ENCODE measurements at regions not wholly inside any gene's neighbourhood (a gene's known extent, or its start where the extent isn't known, plus 50 kb on each side); places are given as distances from the start of the nearest gene placed in this dataset.

GRCh38 chr2:84165256-84165655 lies 293.8 kb downstream of the SUCLG1 start:
- Histone ChIP-seq H3K27ac (no peak overlapping the region), H3K79me2 (ENCODE audit: insufficient read depth) (no peaks in the 10 kb centered on the region), H3K9ac (no peak overlapping the region), H3K9me3 (ENCODE audit: low read depth) (no peaks in the 10 kb centered on the region), H2AFZ (no peak overlapping the region), H3F3A (ENCODE audit: insufficient read depth) (no peaks in the 10 kb centered on the region), H3K4me2 (ENCODE audit: unreplicated experiment) (no peak overlapping the region), H4K20me1 (ENCODE audit: insufficient read depth) (no peaks in the 10 kb centered on the region), H3K4me1 (ENCODE audit: insufficient read depth) (no peaks in the 10 kb centered on the region), H3K9me2 (ENCODE audit: insufficient read depth) (no peaks in the 10 kb centered on the region), H3K4me3 (no peak overlapping the region), H3K36me3 (ENCODE audit: low read depth) (no peaks in the 10 kb centered on the region), H3K27me3 (replicated peaks; ENCODE audit: insufficient read depth) (no peaks in the 10 kb centered on the region)
- TF ChIP-seq EZH2phosphoT487 (IDR thresholded peaks at IDR 0.05; ENCODE audit: insufficient read depth, low read depth): no peak
- TF ChIP-seq EZH2 (IDR thresholded peaks at IDR 0.05; ENCODE audit: insufficient read depth, poor library complexity, severe bottlenecking): no peak
- in situ Hi-C loops (cut with MboI): no loop called here
- DNase-seq: no peak
- WGBS, 2 experiments (ENCODE audit: low coverage in 1 of 2, low lambda C conversion rate in 2 of 2, missing lambda C conversion rate in 2 of 2): 7 to 8% methylated on average over 2 of the region's 2 CpGs

DNA sequence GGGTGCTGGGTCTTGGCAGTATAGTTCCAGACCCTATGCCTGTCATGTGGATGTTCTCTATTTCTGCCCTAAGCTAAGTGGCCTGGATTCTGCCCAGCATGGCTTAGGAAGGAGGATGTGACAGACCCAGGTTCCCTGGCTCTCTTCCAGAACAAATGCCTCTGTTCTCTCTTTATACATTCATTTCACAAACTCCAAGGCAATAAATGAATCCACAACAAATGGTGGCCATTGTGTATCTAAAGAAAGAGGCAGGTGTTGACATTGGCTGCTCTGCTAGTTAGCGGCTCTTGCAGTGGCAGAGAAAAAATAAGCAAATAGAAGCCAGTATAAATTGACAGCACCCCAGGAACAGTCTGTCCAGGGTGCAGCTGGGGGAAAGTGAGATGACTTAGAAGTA lies 298.6 kb downstream of the SUCLG1 start:
- in situ Hi-C loops (cut with MboI): no loop called here
- Histone ChIP-seq H3K79me2 (ENCODE audit: insufficient read depth) (no peaks in the 10 kb centered on the region), H3K27ac (no peak overlapping the region), H3K36me3 (ENCODE audit: low read depth) (no peaks in the 10 kb centered on the region), H2AFZ (no peak overlapping the region), H3K4me3 (no peak overlapping the region), H3F3A (ENCODE audit: insufficient read depth) (no peaks in the 10 kb centered on the region), H3K4me2 (ENCODE audit: unreplicated experiment) (no peak overlapping the region), H3K4me1 (ENCODE audit: insufficient read depth) (no peaks in the 10 kb centered on the region), H4K20me1 (ENCODE audit: insufficient read depth) (no peaks in the 10 kb centered on the region), H3K9ac (no peak overlapping the region), H3K9me2 (ENCODE audit: insufficient read depth) (no peaks in the 10 kb centered on the region), H3K9me3 (ENCODE audit: low read depth) (no peaks in the 10 kb centered on the region), H3K27me3 (replicated peaks; ENCODE audit: insufficient read depth) (no peaks in the 10 kb centered on the region)
- 10 to 14% methylated on average over 1 of the region's 1 CpG for WGBS, 2 experiments (ENCODE audit: low coverage in 1 of 2, low lambda C conversion rate in 2 of 2, missing lambda C conversion rate in 2 of 2)
- no peak for DNase-seq
- no peak for TF ChIP-seq EZH2 (IDR thresholded peaks at IDR 0.05; ENCODE audit: insufficient read depth, poor library complexity, severe bottlenecking)
- no peak for TF ChIP-seq EZH2phosphoT487 (IDR thresholded peaks at IDR 0.05; ENCODE audit: insufficient read depth, low read depth)

DNA sequence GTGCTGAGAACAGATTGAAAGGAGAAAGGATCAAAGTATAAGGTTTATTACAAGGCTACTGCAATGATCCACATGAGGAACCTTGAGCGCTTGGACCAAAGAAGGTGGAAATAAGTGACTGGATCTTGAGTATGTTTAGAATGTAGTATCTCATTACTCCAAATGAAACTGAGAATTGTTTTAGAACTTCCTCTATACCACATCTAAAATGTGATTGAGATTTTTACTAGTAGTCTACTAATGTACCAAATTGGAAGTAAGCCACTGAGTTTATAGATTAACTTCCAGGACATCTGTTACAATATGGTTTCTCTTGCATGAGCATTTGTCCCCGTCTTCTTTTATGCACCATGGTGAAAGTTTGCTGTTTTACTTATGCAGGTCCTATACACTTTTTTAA lies 300.5 kb downstream of the SUCLG1 start:
- Histone ChIP-seq H3K36me3 (ENCODE audit: low read depth) (no peaks in the 10 kb centered on the region), H3K27me3 (replicated peaks; ENCODE audit: insufficient read depth) (no peaks in the 10 kb centered on the region), H4K20me1 (ENCODE audit: insufficient read depth) (no peaks in the 10 kb centered on the region), H3K9me2 (ENCODE audit: insufficient read depth) (no peaks in the 10 kb centered on the region), H3K9me3 (ENCODE audit: low read depth) (no peaks in the 10 kb centered on the region), H3K79me2 (ENCODE audit: insufficient read depth) (no peaks in the 10 kb centered on the region), H3K4me2 (ENCODE audit: unreplicated experiment) (no peak overlapping the region), H3K4me3 (no peak overlapping the region), H3K4me1 (ENCODE audit: insufficient read depth) (no peaks in the 10 kb centered on the region), H3K27ac (no peak overlapping the region), H3K9ac (no peak overlapping the region), H2AFZ (no peak overlapping the region), H3F3A (ENCODE audit: insufficient read depth) (no peaks in the 10 kb centered on the region)
- no peak for DNase-seq
- no peak for TF ChIP-seq EZH2 (IDR thresholded peaks at IDR 0.05; ENCODE audit: insufficient read depth, poor library complexity, severe bottlenecking)
- TF ChIP-seq EZH2phosphoT487 (IDR thresholded peaks at IDR 0.05; ENCODE audit: insufficient read depth, low read depth): no peak
- WGBS, 2 experiments (ENCODE audit: low coverage in 1 of 2, low lambda C conversion rate in 2 of 2, missing lambda C conversion rate in 2 of 2): 45 to 52% methylated on average over 2 of the region's 2 CpGs
- in situ Hi-C loops (cut with MboI): no loop called here

DNA sequence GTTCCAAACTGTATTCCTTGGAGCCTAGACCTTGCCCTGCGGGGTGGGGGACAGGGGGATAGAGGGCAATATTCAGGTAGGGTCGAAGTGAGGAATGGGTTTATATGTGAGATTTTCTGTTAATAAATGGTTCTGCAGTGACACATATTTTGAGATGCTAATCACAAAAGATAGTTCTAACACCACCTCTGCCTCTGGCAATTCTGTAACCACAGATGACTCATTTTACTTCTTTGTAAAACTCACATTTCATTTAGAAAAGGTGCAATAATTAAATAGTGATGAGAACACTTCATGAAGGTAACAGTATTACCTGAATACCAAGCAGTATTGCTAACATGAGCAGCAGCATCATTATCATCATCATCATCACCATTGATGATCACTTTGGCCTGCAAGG lies 306.6 kb downstream of the SUCLG1 start:
- no peak for DNase-seq
- Histone ChIP-seq H4K20me1 (ENCODE audit: insufficient read depth) (no peaks in the 10 kb centered on the region), H3K4me3 (no peak overlapping the region), H3K4me2 (ENCODE audit: unreplicated experiment) (no peak overlapping the region), H3K36me3 (ENCODE audit: low read depth) (no peaks in the 10 kb centered on the region), H3K27ac (no peak overlapping the region), H3K4me1 (ENCODE audit: insufficient read depth) (no peaks in the 10 kb centered on the region), H3F3A (ENCODE audit: insufficient read depth) (no peaks in the 10 kb centered on the region), H3K9me3 (ENCODE audit: low read depth) (no peaks in the 10 kb centered on the region), H3K27me3 (replicated peaks; ENCODE audit: insufficient read depth) (no peaks in the 10 kb centered on the region), H2AFZ (no peak overlapping the region), H3K9ac (no peak overlapping the region), H3K9me2 (ENCODE audit: insufficient read depth) (no peaks in the 10 kb centered on the region), H3K79me2 (ENCODE audit: insufficient read depth) (no peaks in the 10 kb centered on the region)
- 16 to 21% methylated on average over 2 of the region's 2 CpGs for WGBS, 2 experiments (ENCODE audit: low coverage in 1 of 2, low lambda C conversion rate in 2 of 2, missing lambda C conversion rate in 2 of 2)
- TF ChIP-seq EZH2phosphoT487 (IDR thresholded peaks at IDR 0.05; ENCODE audit: insufficient read depth, low read depth): no peak
- no peak for TF ChIP-seq EZH2 (IDR thresholded peaks at IDR 0.05; ENCODE audit: insufficient read depth, poor library complexity, severe bottlenecking)
- in situ Hi-C loops (cut with MboI): no loop called here

- Histone ChIP-seq H2AFZ (no peak overlapping the region), H3K79me2 (ENCODE audit: insufficient read depth) (no peaks in the 10 kb centered on the region), H3K9me3 (ENCODE audit: low read depth) (no peaks in the 10 kb centered on the region), H3K27ac (no peak overlapping the region), H3K36me3 (ENCODE audit: low read depth) (no peaks in the 10 kb centered on the region), H3K9ac (no peak overlapping the region), H3K4me1 (ENCODE audit: insufficient read depth) (no peaks in the 10 kb centered on the region), H3K4me3 (no peak overlapping the region), H4K20me1 (ENCODE audit: insufficient read depth) (no peaks in the 10 kb centered on the region), H3K27me3 (replicated peaks; ENCODE audit: insufficient read depth) (no peaks in the 10 kb centered on the region), H3K9me2 (ENCODE audit: insufficient read depth) (no peaks in the 10 kb centered on the region), H3F3A (ENCODE audit: insufficient read depth) (no peaks in the 10 kb centered on the region), H3K4me2 (ENCODE audit: unreplicated experiment) (no peak overlapping the region)
- in situ Hi-C loops (cut with MboI): no loop called here
- DNase-seq: no peak
- TF ChIP-seq EZH2 (IDR thresholded peaks at IDR 0.05; ENCODE audit: insufficient read depth, poor library complexity, severe bottlenecking): no peak
- no peak for TF ChIP-seq EZH2phosphoT487 (IDR thresholded peaks at IDR 0.05; ENCODE audit: insufficient read depth, low read depth)
- 29% methylated on average over 4 of the region's 4 CpGs for WGBS, 2 experiments (ENCODE audit: low coverage in 1 of 2, low lambda C conversion rate in 2 of 2, missing lambda C conversion rate in 2 of 2)
Observed at GRCh38 chr2:84144345-84144744, 314.7 kb downstream of the SUCLG1 start.

All from GM23248 (cell line).